OCI-LY3 (cell line): ENCODE measurements at regions not wholly inside any gene's neighbourhood (a gene's known extent, or its start where the extent isn't known, plus 50 kb on each side); places are given as distances from the start of the nearest gene placed in this dataset.

Source experiments
- H2AFZ ChIP-seq: fragments of 200-600, 300-600 bp; shearing (Covaris generic); 2 replicates; pipeline ENCODE4 v1.6.0; 2014; ENCODE audit warnings: antibody characterized with exemption, low read depth, low read length
- H3K27ac ChIP-seq: fragments of 200-600, 300-600 bp; sonication (generic); 2 replicates; pipeline ENCODE4 v1.5.1; 2014; ENCODE audit warnings: mild to moderate bottlenecking, low read length, moderate library complexity, mixed read lengths
- H3K27me3 ChIP-seq: fragments of 200-600, 300-600 bp; sonication (generic); 2 replicates; pipeline ENCODE4 v1.6.1; 2014; ENCODE audit warnings: low read depth, low read length, mixed read lengths
- H3K36me3 ChIP-seq: fragments of 200-600, 300-600 bp; sonication (generic); replicated peaks from 2 replicates; pipeline ENCODE3; 2014; ENCODE audit warnings: low read depth, low read length, mixed read lengths
- H3K4me1 ChIP-seq: fragments of 300-600, 200-600 bp; sonication (generic); 2 replicates; pipeline ENCODE4 v1.6.1; 2014; ENCODE audit warnings: low read length, mixed read lengths
- H3K4me2 ChIP-seq: fragments of 200-600, 300-600 bp; sonication (generic); 2 replicates; pipeline ENCODE4 v1.6.1; 2014; ENCODE audit warnings: low read length, mixed read lengths
- H3K4me3 ChIP-seq: fragments of 300-600, 200-600 bp; sonication (generic); 2 replicates; pipeline ENCODE4 v1.5.1; 2014; ENCODE audit warnings: antibody characterized with exemption, mild to moderate bottlenecking, low read length, moderate library complexity
- H3K79me2 ChIP-seq: fragments of 300-600, 200-600 bp; shearing (Covaris generic); 2 replicates; pipeline ENCODE4 v1.6.1; 2014; ENCODE audit warnings: mild to moderate bottlenecking, low read length, mixed read lengths
- H3K9ac ChIP-seq: fragments of 300-600, 200-600 bp; shearing (Covaris generic); 2 replicates; pipeline ENCODE4 v1.6.0; 2014; ENCODE audit warnings: mild to moderate bottlenecking, low read length, moderate library complexity
- H3K9me3 ChIP-seq: fragments of 200-600, 300-600 bp; shearing (Covaris generic); 2 replicates; pipeline ENCODE4 v1.6.1; 2014; ENCODE audit warnings: low read length, mixed read lengths; ENCODE audit not compliant: insufficient read depth
- H4K20me1 ChIP-seq: fragments of 200-600, 300-600 bp; sonication (generic); 2 replicates; pipeline ENCODE4 v1.6.1; 2016; ENCODE audit warnings: low read length, mixed read lengths; ENCODE audit not compliant: insufficient read depth
- CTCF ChIP-seq: fragments of 200-600, 300-600 bp; sonication (generic); IDR thresholded peaks from 2 replicates; pipeline ENCODE4 v1.5.1; 2014; ENCODE audit warnings: antibody characterized with exemption, low read length, low read depth
- EZH2phosphoT487 ChIP-seq: fragments of 200-600 bp; shearing (Covaris generic); IDR thresholded peaks from 2 replicates; pipeline ENCODE4 v1.6.1; 2018; ENCODE audit warnings: antibody characterized with exemption, mixed run types, low read depth

GRCh38 chr7:56291-56913 is 136.0 kb upstream of the FAM20C start:
- H3K27me3 ChIP-seq = no peaks in the 10 kb centered on the region
- no peaks in the 10 kb centered on the region for H3K79me2 ChIP-seq
- no peaks in the 10 kb centered on the region for H3K9me3 ChIP-seq
- H3K27ac ChIP-seq = no peak overlapping the region
- no peak overlapping the region for H3K4me2 ChIP-seq
- H3K9ac ChIP-seq = no peak overlapping the region
- H2AFZ ChIP-seq = no peak overlapping the region
- no peaks in the 10 kb centered on the region for H3K4me1 ChIP-seq
- TF ChIP-seq EZH2phosphoT487 (no peak), CTCF (no peak)
- no peaks in the 10 kb centered on the region for H3K36me3 ChIP-seq
- no peak overlapping the region for H3K4me3 ChIP-seq
- no peaks in the 10 kb centered on the region for H4K20me1 ChIP-seq

GRCh38 chr7:57071-57470 is 135.3 kb upstream of the FAM20C start:
- no peak overlapping the region for H3K4me3 ChIP-seq
- no peak overlapping the region for H2AFZ ChIP-seq
- no peaks in the 10 kb centered on the region for H3K79me2 ChIP-seq
- no peaks in the 10 kb centered on the region for H3K4me1 ChIP-seq
- no peak overlapping the region for H3K27ac ChIP-seq
- H3K9me3 ChIP-seq = no peaks in the 10 kb centered on the region
- H3K9ac ChIP-seq = no peak overlapping the region
- H3K36me3 ChIP-seq = no peaks in the 10 kb centered on the region
- H3K4me2 ChIP-seq = no peak overlapping the region
- no peaks in the 10 kb centered on the region for H4K20me1 ChIP-seq
- TF ChIP-seq CTCF (no peak), EZH2phosphoT487 (no peak)
- H3K27me3 ChIP-seq = no peaks in the 10 kb centered on the region

GRCh38 chr7:57482-58255 is 134.7 kb upstream of the FAM20C start:
- TF ChIP-seq EZH2phosphoT487 (no peak), CTCF (no peak)
- no peak overlapping the region for H3K4me2 ChIP-seq
- H3K9me3 ChIP-seq = no peaks in the 10 kb centered on the region
- no peak overlapping the region for H3K9ac ChIP-seq
- no peak overlapping the region for H3K27ac ChIP-seq
- H3K27me3 ChIP-seq = no peaks in the 10 kb centered on the region
- no peaks in the 10 kb centered on the region for H3K36me3 ChIP-seq
- no peaks in the 10 kb centered on the region for H4K20me1 ChIP-seq
- no peaks in the 10 kb centered on the region for H3K4me1 ChIP-seq
- H3K79me2 ChIP-seq = no peaks in the 10 kb centered on the region
- H2AFZ ChIP-seq = no peak overlapping the region
- no peak overlapping the region for H3K4me3 ChIP-seq

- TF ChIP-seq CTCF = no peak
- no peak for TF ChIP-seq EZH2phosphoT487
- no peaks in the 10 kb centered on the region for H3K9me3 ChIP-seq
Observed at GRCh38 chr7:58316-58715, 134.1 kb upstream of the FAM20C start.

More at GRCh38 chr7:58316-58715, 134.1 kb upstream of the FAM20C start:
- Histone ChIP-seq H4K20me1 (no peaks in the 10 kb centered on the region), H3K4me3 (no peak overlapping the region), H3K79me2 (no peaks in the 10 kb centered on the region), H3K4me2 (no peak overlapping the region), H3K9ac (no peak overlapping the region), H3K27me3 (no peaks in the 10 kb centered on the region), H3K27ac (no peak overlapping the region), H2AFZ (no peak overlapping the region), H3K36me3 (no peaks in the 10 kb centered on the region), H3K4me1 (no peaks in the 10 kb centered on the region)
